ENCODE measurements at regions not wholly inside any gene's neighbourhood (a gene's known extent, or its start where the extent isn't known, plus 50 kb on each side); places are given as distances from the start of the nearest gene placed in this dataset.

DNA sequence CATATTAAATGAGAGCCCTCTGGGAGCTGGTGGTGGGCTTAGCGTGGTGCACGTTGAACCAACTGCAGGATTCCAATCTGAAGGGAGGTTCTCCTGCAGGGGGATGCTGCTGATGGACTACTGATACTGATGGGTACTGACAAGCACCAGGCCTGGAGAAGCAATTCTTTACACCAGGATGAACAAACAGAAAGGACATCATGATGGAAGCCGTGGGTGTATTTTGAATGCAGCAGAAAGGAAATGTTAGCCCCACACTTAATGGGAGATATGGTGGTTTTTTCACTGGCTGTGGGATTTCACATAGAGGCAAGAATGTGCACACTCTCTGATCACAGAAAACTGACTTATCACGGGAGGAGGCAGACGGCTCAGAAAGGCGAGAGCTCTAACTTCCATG lies 299.7 kb downstream of the TEX29 start:
- TF ChIP-seq, protein P1, sequence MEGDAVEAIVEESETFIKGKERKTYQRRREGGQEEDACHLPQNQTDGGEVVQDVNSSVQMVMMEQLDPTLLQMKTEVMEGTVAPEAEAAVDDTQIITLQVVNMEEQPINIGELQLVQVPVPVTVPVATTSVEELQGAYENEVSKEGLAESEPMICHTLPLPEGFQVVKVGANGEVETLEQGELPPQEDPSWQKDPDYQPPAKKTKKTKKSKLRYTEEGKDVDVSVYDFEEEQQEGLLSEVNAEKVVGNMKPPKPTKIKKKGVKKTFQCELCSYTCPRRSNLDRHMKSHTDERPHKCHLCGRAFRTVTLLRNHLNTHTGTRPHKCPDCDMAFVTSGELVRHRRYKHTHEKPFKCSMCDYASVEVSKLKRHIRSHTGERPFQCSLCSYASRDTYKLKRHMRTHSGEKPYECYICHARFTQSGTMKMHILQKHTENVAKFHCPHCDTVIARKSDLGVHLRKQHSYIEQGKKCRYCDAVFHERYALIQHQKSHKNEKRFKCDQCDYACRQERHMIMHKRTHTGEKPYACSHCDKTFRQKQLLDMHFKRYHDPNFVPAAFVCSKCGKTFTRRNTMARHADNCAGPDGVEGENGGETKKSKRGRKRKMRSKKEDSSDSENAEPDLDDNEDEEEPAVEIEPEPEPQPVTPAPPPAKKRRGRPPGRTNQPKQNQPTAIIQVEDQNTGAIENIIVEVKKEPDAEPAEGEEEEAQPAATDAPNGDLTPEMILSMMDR (IDR thresholded peaks at IDR 0.05; ENCODE audit: insufficient read depth, low read length, poor library complexity, severe bottlenecking): no peak
- TF ChIP-seq EZH2phosphoT487 (conservative IDR thresholded peaks at IDR 0.05; ENCODE audit: low read length): no peak
